OCI-LY7 (cell line): ENCODE measurements at regions not wholly inside any gene's neighbourhood (a gene's known extent, or its start where the extent isn't known, plus 50 kb on each side); places are given as distances from the start of the nearest gene placed in this dataset.

ENCODE experiments used
- CTCF ChIP-seq: fragments of 200-600 bp; sonication (generic); conservative IDR thresholded peaks from 2 replicates; pipeline ENCODE4 v1.5.1; 2014; ENCODE audit warnings: mild to moderate bottlenecking, antibody characterized with exemption, low read length, moderate library complexity, mixed read lengths
- EZH2phosphoT487 ChIP-seq: fragments of 200-600 bp; sonication (generic); IDR thresholded peaks from 2 replicates; pipeline ENCODE4 v1.6.1; 2018; ENCODE audit warnings: low read depth, borderline replicate concordance, mild to moderate bottlenecking, mixed run types, antibody characterized with exemption, low read length, moderate library complexity, mixed read lengths

GRCh38 chr20:53814060-53814459 lies 220.4 kb upstream of the ZNF217 start:
- TF ChIP-seq CTCF (no peak), EZH2phosphoT487 (no peak)
